DMS53 (cell line): ENCODE measurements at regions not wholly inside any gene's neighbourhood (a gene's known extent, or its start where the extent isn't known, plus 50 kb on each side); places are given as distances from the start of the nearest gene placed in this dataset.
A peak's percentile ranks its signal among the peaks of the same experiment; 100 is the strongest.

Source experiments
- DNase-seq: peaks from one replicate; lab custom pipeline; 2025; lab: John Stamatoyannopoulos, UW

GRCh38 chr2:3062476-3063260, 314.9 kb downstream of the EIPR1 start:
- DNase-seq = no peak

DNA sequence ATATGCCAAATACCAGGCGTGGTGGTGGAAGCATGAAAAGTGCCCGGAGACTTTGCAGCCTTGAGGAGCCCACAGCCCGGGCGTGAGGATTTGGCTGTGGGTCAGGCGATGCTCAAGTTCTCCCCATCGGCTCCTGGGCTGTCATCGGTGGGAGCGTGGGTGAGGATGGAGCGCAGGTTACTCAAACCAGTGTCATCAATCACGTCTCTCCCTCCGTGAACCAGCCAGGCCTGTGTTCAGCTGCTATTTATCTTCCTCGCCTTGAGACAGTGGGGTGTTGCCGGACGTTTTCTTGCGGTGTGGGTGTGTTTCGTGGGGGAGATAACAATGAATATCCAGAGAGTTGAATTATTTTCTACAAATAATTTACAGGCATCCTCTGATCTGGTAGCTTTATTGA, 317.6 kb downstream of the EIPR1 start:
- no peak for DNase-seq

- no peak for DNase-seq
Measured at GRCh38 chr2:3059141-3059925, 318.3 kb downstream of the EIPR1 start.

DNA sequence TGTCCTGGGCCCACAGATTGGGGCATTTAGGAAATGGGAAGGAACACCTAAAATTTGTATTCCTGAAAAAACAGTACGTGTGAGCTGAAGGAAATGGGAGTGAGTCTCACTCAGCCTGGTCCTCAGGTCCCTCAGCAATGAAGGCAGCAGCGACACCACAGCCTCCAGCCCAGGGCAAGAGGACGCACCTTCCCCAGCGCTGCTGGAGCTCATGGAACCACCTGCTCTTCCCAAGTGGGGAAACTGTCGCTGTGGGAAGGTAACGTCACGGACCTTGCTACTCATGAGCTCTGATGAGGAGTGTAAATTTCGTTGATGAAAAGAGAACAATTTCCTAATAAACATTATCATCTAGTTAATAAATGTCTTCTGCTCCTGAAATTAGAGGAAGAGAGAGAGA, 323.6 kb downstream of the EIPR1 start:
- DNase-seq = no peak

DNA sequence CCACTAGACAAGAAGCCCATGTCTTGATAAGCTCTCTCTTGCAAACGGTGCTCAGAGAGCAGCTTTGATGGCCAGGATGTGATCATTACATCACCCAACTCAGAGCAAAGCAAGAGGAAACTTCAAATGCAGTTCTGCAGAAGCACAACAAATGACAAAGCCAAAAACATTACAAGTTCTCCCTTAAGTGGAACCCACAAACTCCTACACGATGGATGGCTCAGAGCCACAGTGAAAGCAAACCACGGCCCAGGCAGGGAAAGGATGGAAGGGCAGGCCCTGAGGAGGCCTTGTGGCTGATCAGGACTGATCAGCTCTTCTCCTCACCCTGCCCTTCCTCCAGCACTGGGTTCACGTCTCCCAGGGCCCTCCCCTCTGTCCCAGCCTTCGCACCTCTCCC, 326.4 kb downstream of the EIPR1 start:
- no peak for DNase-seq

DNA sequence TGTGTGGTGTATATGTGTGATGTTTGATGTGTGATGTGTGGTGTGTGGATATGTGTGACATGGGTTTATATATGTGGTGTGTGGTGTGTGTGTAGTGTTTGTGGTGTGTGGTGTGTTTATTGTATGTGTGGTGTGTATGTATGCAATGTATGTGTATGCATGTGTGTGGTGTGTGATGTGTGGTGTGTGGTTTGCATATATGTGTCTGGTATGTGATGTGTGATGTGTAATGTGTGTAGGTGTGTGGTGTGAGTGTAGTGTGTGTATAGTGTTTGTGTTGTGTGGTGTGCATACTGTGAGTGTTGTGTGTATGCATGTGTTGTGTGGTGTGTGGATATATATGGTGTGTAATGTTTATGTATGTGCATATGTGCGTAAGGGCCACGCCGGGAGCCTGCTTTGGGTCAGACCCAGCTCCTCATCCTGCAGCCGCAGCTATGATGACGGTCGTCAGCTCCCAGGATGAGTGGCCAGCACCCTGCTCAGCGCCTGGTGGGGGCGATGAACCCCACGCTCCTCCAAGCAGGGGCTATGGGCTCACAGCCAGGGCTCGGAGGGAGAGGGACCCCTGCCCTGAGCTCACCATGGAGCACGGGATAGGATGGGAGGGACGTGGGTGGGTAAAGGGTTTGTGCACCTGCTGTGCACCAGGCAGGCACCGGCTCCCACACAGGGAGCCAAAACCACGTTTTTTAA, 331.3 kb downstream of the EIPR1 start:
- DNase-seq = no peak

DNA sequence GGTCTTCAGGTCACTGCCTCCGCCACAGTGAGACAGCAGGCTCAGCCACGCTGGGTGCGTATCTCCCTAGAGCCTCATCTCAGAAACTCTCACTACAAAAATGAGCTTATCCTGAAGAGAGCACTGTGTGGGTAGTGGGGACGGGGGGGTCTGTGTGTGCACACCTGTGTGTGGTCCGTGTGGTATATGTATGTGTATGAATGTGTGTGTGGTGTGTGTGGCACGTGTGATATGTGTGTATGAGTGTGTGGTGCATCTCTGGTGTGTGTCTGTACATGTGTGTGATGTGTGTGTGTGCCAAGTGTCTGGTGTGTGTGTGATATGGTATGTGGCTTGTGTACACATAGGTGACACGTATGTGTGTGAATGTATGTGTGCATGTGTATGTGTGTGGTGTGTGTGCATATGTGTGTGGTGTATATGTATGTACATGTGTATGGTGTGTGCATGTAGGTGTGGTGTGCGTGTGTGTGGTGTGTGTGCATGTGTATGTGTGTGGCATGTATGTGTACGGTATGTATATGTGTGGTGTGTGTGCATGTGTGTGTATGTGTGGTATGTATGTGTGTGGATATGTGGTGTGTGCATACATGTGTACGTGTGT, 332.2 kb downstream of the EIPR1 start:
- no peak for DNase-seq

GRCh38 chr2:3044587-3045317, 332.9 kb downstream of the EIPR1 start:
- peak; percentile 32 for DNase-seq

- DNase-seq = no peak
Measured at GRCh38 chr2:3043726-3044125, 333.9 kb downstream of the EIPR1 start.

GRCh38 chr2:3042601-3043585, 334.7 kb downstream of the EIPR1 start:
- DNase-seq = no peak

DNA sequence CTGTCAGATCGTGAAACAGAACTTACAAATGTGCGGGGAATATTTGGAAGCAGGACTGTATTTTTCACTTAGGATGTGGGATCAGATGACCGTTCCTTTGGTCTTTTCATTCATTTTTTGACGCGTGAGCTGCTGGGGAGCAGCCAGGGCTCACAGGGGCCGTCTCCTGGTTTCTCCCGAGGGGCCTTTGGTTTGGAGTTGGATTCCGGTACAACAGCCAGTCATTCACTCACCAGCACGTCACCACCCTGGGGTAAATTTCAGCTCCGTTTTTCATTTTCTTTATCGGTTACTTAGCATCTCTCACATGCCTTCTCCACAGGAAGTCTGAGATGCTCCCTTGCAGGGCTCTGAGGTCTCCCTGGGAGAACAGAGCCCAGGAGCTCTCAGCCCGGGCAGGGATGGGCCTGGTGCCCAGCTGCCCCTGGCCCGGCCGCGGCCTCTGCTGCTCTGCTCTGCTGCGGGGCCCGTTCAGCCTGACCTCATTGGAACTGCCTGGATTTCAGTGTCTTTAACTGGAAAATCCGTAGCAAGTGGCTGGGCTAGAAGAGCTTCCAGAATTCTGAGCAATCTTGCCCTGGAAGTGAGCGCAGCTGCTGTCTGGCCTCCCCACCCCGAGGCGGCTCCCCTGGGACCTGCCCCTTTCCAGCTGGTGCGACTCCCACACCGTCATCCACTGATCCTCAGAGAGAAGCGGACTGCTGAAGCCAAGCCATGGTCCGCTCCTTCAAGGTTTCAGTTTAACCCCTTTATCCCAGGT, 335.6 kb downstream of the EIPR1 start:
- DNase-seq = no peak

DNA sequence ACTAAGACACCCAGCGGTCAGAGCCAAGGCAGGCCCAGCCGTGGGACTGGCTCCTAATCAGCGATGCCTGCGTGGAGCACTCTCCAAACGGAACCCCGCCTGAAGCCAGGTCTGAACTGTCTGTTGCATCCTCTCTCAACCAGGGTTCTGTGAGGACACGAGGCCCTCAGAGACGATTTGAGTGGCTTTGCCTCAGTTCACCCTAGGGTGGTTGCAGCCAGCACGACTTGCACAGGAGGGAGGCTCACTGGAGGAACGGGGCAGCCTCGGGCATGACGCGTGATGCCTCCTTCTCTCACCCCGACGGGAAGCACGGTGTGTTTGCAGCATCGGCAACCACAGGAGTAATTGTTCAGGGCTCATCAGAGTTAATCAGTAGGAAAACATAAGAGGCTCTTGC, 336.4 kb downstream of the EIPR1 start:
- DNase-seq = no peak

GRCh38 chr2:3040496-3041140, 337.0 kb downstream of the EIPR1 start:
- DNase-seq = no peak

DNA sequence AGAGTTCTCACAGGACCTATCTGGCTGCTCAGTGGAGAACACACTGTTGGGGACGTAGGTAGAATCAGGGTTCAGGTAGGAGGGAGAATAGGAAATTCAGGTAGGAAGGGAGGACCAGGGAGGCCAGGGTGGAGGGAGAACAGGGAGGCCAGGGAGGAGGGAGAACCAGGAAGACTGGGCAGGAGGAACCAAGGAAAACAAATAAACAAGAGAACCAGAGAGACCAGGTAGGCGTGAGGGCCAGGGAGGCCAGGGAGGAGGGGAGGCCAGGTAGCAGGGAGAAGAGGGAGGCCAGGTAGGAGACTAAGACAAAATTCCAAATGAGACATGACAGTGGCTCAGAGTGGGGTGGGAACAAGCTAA, 337.6 kb downstream of the EIPR1 start:
- no peak for DNase-seq

DNA sequence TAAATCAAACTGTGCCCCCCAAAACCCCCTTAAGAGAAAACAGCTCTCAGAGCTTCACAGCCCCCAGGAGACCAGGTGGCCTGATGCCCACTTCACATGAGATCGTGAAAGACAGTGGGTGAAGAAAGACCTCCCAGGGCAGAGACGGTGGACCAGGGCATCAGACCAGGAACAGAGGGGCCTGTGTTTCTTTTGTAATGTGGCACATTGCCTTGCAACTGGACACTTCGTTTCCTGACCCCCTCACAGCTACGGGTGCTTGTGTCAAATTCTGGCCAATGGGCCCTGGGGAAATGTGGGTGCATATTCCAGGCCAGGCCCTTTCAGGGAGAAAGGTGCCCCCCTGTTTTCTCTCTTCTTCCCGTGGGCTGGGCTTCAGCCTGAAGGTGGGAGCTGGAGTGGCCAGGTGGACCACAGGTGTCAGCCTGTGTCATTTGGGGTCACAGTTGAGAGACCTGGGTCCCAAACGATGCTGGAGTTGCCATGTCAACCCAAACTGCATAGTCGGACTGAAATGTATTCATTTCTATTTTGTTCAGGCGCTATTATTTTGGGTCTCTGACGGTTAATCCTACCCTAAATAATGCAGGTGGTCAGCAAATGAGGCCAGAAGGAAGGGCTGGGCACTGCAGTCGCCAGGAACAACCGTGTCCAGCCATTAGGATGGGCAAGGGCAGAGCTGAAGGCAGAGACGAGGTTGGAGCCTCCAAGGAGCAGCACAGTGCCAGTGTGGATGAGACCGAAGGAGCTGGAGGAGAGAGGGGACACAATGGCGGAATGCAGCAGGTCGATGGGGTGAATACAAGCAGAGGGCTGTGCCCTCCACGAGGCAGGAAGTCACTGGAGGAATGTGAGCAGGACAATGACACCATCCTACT, 338.2 kb downstream of the EIPR1 start:
- no peak for DNase-seq

DNA sequence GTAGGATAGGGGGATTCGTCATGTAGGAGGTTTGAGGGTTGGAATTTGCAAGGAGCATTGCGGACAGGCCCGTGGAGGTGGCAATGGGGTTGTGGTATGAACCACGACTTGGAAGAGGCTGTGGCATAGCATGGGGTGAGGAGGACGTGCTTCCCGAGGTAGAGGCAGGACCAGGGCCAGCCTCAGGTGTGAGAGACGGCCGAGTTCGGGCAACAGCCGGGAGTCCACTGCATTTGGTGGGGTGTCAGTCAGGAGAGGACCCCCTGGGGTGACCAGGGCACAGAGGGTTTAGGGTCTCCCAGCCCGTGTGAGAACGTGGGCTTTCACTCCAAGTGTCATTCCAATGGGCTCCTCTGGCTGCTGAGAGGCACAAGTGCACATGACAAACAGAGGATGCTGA, 339.0 kb downstream of the EIPR1 start:
- no peak for DNase-seq

- no peak for DNase-seq
Measured at GRCh38 chr2:3037196-3038194, 340.1 kb downstream of the EIPR1 start.
